HUES48 (cell line): ENCODE measurements at regions not wholly inside any gene's neighbourhood (a gene's known extent, or its start where the extent isn't known, plus 50 kb on each side); places are given as distances from the start of the nearest gene placed in this dataset.
"Not testable (repeated sequence)": the region's sequence is repeated elsewhere in the genome, so short reads cannot be mapped to it uniquely, and the experiment has no call there.

Experiments used
- H3K27ac ChIP-seq: one replicate; pipeline ENCODE4 v1.7.0; 2013; ENCODE audit warnings: low read depth, low read length, inconsistent platforms
- H3K27me3 ChIP-seq: 2 replicates; pipeline ENCODE4 v1.6.1; 2013; ENCODE audit warnings: mild to moderate bottlenecking, low read length; ENCODE audit not compliant: control insufficient read depth, insufficient read depth
- H3K36me3 ChIP-seq: 2 replicates; pipeline ENCODE4 v1.6.1; 2013; ENCODE audit warnings: low read length; ENCODE audit not compliant: control insufficient read depth, insufficient read depth
- H3K4me1 ChIP-seq: 2 replicates; pipeline ENCODE4 v1.6.1; 2013; ENCODE audit warnings: mild to moderate bottlenecking, low read length; ENCODE audit not compliant: control insufficient read depth, insufficient read depth
- H3K4me3 ChIP-seq: 2 replicates; pipeline ENCODE4 v1.5.1; 2013; ENCODE audit warnings: mild to moderate bottlenecking, low read depth, low read length
- H3K9ac ChIP-seq: 2 replicates; pipeline ENCODE4 v1.6.1; 2013; ENCODE audit warnings: mild to moderate bottlenecking, low read depth, low read length, moderate library complexity
- H3K9me3 ChIP-seq: 2 replicates; pipeline ENCODE4 v1.6.1; 2013; ENCODE audit warnings: low read length; ENCODE audit not compliant: control insufficient read depth, insufficient read depth

DNA sequence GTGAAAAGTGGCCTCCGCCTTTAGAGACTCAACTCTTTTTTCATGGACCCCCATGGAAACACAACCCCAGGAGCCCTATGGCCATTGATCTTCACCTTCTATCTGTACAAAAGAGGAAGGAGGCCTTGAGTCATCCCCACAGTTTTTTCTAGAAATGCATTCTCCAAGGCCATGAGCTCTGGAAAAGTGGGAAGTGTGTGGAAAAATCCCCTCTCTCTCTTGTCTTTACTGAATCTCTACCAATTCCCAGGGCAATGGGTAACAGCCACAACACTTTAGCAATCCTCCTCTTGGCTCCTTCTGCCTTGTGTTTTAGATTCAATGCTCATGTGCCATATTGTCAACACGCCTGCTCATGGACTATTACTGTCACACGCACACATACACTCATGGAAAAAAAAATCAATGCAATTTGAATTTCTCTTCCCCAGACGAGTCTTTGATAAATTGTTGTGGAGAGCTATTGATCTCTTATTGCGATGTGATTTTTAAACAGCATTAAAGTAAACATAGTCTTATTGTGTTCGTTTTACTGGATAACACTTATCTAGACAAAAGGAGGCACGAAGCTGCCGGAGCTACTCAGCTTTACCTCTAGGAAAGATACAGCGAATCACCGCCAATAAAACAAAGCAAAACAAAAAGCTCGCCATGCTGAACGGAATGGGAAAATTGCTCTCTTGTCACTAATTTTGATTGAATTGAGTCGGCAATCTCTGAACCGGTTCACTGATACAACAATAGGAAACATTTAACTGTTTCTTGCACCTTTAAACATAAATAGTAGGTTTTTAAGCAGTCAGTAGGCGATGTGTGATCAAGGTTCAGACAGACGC lies 260.3 kb downstream of the VRK1 start:
- no peak overlapping the region for H3K4me3 ChIP-seq
- H3K36me3 ChIP-seq: no peaks in the 10 kb centered on the region
- H3K27me3 ChIP-seq: no peaks in the 10 kb centered on the region

DNA sequence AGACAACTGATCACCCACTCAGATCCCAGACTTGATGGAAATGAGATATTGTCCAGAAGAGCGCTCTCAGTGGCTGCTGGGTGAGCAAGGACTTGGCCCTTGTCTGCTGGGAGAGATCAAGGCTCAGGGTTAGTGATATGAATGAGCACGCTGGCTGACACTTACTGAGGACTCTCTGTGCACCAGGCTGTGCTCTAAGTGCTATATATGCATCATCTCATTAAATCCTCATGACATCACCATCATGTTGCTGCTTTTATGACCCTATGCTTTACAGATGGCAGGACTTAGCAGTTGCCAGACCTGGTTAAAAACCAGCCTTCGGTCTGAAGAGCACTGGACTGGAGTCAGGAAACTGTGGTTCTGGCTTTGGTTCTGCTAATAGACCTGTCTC lies 260.9 kb downstream of the VRK1 start:
- Histone ChIP-seq H3K4me1 (no peaks in the 10 kb centered on the region), H3K36me3 (no peaks in the 10 kb centered on the region), H3K9me3 (no peaks in the 10 kb centered on the region), H3K27ac (no peak overlapping the region), H3K9ac (no peak overlapping the region), H3K27me3 (no peaks in the 10 kb centered on the region), H3K4me3 (no peak overlapping the region)

More for the DNA sequence above, 260.3 kb downstream of the VRK1 start:
- H3K9me3 ChIP-seq: no peaks in the 10 kb centered on the region
- no peaks in the 10 kb centered on the region for H3K4me1 ChIP-seq
- H3K9ac ChIP-seq: no peak overlapping the region
- H3K27ac ChIP-seq: no peak overlapping the region

- H3K9ac ChIP-seq: no peak overlapping the region
- H3K4me3 ChIP-seq: no peak overlapping the region
- no peaks in the 10 kb centered on the region for H3K27me3 ChIP-seq
- H3K9me3 ChIP-seq: no peaks in the 10 kb centered on the region
- H3K27ac ChIP-seq: no peak overlapping the region
- no peaks in the 10 kb centered on the region for H3K36me3 ChIP-seq
- no peaks in the 10 kb centered on the region for H3K4me1 ChIP-seq
Observed at GRCh38 chr14:97058589-97058988, 261.4 kb downstream of the VRK1 start.

DNA sequence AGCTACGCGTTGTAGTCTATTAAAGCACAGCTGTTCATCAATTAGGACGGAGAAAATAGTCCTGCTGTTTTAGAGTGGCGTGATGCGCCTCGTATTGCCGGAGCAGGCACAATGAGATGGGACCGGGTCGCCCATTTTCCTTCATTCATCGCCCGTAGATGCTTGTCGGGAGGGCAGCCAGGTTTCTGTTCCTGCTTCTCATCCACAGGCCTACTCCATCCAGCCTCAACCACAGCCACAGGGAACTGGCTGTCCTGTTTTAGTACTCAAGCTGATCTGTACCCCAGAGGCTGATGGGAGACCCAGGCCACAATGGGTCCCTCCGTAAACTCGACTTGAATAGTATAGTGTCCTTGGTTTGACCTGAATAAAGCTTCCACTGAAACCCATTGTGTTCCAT lies 264.0 kb downstream of the VRK1 start:
- Histone ChIP-seq H3K27ac (no peak overlapping the region), H3K36me3 (no peaks in the 10 kb centered on the region), H3K4me3 (no peak overlapping the region)

GRCh38 chr14:97061714-97062113 lies 264.5 kb downstream of the VRK1 start:
- Histone ChIP-seq H3K4me1 (no peaks in the 10 kb centered on the region), H3K9me3 (no peaks in the 10 kb centered on the region), H3K9ac (no peak overlapping the region), H3K27me3 (no peaks in the 10 kb centered on the region), H3K4me3 (no peak overlapping the region), H3K27ac (no peak overlapping the region), H3K36me3 (no peaks in the 10 kb centered on the region)

More for the DNA sequence above, 264.0 kb downstream of the VRK1 start:
- Histone ChIP-seq H3K27me3 (no peaks in the 10 kb centered on the region), H3K9me3 (no peaks in the 10 kb centered on the region), H3K9ac (no peak overlapping the region), H3K4me1 (no peaks in the 10 kb centered on the region)

- Histone ChIP-seq H3K27me3 (no peaks in the 10 kb centered on the region), H3K36me3 (no peaks in the 10 kb centered on the region), H3K27ac (no peak overlapping the region), H3K4me3 (no peak overlapping the region), H3K9me3 (no peaks in the 10 kb centered on the region), H3K4me1 (no peaks in the 10 kb centered on the region), H3K9ac (no peak overlapping the region)
Observed at GRCh38 chr14:97065305-97066067, 268.3 kb downstream of the VRK1 start.

DNA sequence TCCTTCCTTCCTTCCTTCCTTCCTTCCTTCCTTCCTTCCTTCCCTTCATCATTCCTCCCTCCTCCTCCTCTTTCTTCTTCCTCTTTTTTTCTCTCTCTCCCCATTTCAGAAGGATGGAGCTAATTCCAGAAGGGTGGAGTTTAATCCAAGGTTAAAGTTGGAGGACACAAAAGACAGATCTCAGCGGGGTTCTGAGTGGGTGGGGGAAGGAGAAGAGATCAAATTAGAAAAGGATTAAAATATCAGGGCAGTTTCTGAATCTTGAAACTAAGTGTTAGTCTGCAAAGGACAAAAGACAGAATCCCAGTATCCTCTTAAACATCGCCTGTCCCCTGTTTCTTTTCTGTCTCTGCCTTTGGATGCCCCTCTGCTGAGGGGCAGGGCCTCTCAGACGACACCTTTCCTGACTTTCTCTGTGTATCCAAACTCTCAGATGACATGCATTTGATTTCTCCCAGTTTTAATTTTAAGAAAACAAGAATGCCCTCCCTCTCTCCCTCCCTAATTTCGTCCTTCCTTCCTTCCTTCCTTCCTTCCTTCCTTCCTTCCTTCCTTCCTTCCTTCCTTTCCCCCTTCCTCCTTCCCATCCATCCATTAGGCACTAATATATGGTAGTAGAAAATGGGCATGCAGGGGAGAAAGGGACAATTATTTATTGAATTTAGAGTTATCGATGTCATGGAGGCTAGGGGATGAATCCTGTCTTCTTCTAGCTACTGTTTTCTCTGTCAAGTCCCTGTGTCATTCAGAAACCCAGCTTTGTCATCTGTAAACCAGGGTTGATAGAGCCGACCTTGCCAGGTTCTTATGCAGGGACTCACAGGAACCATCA lies 269.1 kb downstream of the VRK1 start:
- Histone ChIP-seq H3K4me1 (no peaks in the 10 kb centered on the region), H3K36me3 (no peaks in the 10 kb centered on the region), H3K9ac (no peak overlapping the region), H3K27me3 (no peaks in the 10 kb centered on the region), H3K9me3 (no peaks in the 10 kb centered on the region), H3K27ac (no peak overlapping the region), H3K4me3 (no peak overlapping the region)

DNA sequence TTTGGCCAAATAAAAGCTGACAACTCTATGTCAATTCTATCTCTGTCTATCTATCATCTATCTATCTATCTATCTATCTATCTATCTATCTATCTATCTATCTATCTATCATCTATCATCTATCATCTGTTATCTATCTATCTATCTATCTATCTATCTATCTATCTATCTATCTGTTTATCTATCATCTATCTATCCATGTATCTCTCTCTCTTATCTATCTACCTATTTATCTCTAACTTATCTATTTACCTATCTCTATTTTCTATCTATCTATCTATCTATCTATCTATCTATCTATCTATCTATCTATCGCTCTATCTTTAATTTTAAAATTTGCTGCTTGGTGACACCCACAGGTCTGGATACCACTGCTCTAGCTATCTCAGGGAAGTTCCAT lies 271.1 kb downstream of the VRK1 start:
- not testable (repeated sequence) for H3K4me1 ChIP-seq, H3K36me3 ChIP-seq, H3K9me3 ChIP-seq, H3K4me3 ChIP-seq, H3K9ac ChIP-seq, H3K27ac ChIP-seq, H3K27me3 ChIP-seq

- Histone ChIP-seq H3K9ac (no peak overlapping the region), H3K27me3 (no peaks in the 10 kb centered on the region), H3K4me1 (0 out of 2 replicates have a peak, but pooled peaks cover 3% of the 10 kb centered on the region), H3K9me3 (no peaks in the 10 kb centered on the region), H3K4me3 (no peak overlapping the region), H3K27ac (no peak overlapping the region), H3K36me3 (no peaks in the 10 kb centered on the region)
Observed at GRCh38 chr14:97070259-97070658, 273.1 kb downstream of the VRK1 start.

DNA sequence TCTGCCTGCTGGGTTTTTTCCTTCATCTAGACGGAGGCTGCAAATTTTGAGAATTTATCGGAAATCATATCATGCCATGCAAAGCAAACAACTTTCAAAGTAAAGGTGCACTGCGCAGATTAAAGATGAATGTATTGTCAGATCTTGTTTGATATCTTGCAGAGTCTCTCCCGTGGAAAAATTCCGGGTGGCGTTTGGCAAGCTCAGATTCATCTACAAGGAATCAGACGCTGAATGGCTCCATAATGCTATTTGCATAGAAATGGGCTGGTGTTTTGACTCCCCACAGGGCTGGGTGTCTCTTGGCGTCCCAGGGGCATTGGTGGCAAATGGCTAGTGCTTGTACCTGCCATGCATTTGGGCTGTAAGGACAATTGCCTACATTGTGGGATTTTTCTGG lies 274.0 kb downstream of the VRK1 start:
- Histone ChIP-seq H3K27ac (no peak overlapping the region), H3K9ac (no peak overlapping the region), H3K9me3 (no peaks in the 10 kb centered on the region)

More for the DNA sequence above, 274.0 kb downstream of the VRK1 start:
- no peaks in the 10 kb centered on the region for H3K36me3 ChIP-seq
- H3K4me3 ChIP-seq: no peak overlapping the region
- H3K27me3 ChIP-seq: no peaks in the 10 kb centered on the region
- 0 out of 2 replicates have a peak, but pooled peaks cover 3% of the 10 kb centered on the region for H3K4me1 ChIP-seq
